Adipocyte (in vitro differentiated cells): ENCODE measurements at regions not wholly inside any gene's neighbourhood (a gene's known extent, or its start where the extent isn't known, plus 50 kb on each side); places are given as distances from the start of the nearest gene placed in this dataset.

ENCODE experiments used
- DNase-seq: peaks from one replicate; pipeline ENCODE4 v3.0.0-alpha.2; 2015; ENCODE audit warnings: low read depth
- H3K27me3 ChIP-seq: replicated peaks from 2 replicates; pipeline ENCODE4 v1.7.0; 2013; ENCODE audit warnings: mild to moderate bottlenecking, low read length, moderate library complexity; ENCODE audit not compliant: control insufficient read depth, insufficient read depth
- H3K36me3 ChIP-seq: 2 replicates; pipeline ENCODE4 v1.7.0; 2013; ENCODE audit warnings: low read length, mild to moderate bottlenecking, moderate library complexity; ENCODE audit not compliant: control insufficient read depth, insufficient read depth, severe bottlenecking
- H3K4me1 ChIP-seq: 2 replicates; pipeline ENCODE4 v1.7.0; 2013; ENCODE audit warnings: mild to moderate bottlenecking, low read length, moderate library complexity; ENCODE audit not compliant: control insufficient read depth, insufficient read depth
- H3K4me3 ChIP-seq: 2 replicates; pipeline ENCODE4 v1.7.0; 2013; ENCODE audit warnings: mild to moderate bottlenecking, low read length, moderate library complexity
- H3K9ac ChIP-seq: 2 replicates; pipeline ENCODE4 v1.7.0; 2013; ENCODE audit warnings: mild to moderate bottlenecking, low read length, moderate library complexity
- H3K9me3 ChIP-seq: 2 replicates; pipeline ENCODE4 v1.7.0; 2013; ENCODE audit warnings: mild to moderate bottlenecking, low read length, moderate library complexity; ENCODE audit not compliant: control insufficient read depth

- DNase-seq = no peak
- no peak overlapping the region for H3K9ac ChIP-seq
Observed at GRCh38 chr5:54927097-54927746, 58.2 kb downstream of the ESM1 start.

GRCh38 chr5:54924487-54924886, 60.9 kb downstream of the ESM1 start:
- peaks cover 29% of the 10 kb centered on the region for H3K9me3 ChIP-seq
- DNase-seq = no peak
- H3K4me1 ChIP-seq = no peaks in the 10 kb centered on the region
- no peak overlapping the region for H3K4me3 ChIP-seq
- no peak overlapping the region for H3K9ac ChIP-seq
- no peaks in the 10 kb centered on the region for H3K27me3 ChIP-seq
- H3K36me3 ChIP-seq = no peaks in the 10 kb centered on the region

More at GRCh38 chr5:54927097-54927746, 58.2 kb downstream of the ESM1 start:
- H3K27me3 ChIP-seq = peaks cover 18% of the 10 kb centered on the region
- no peaks in the 10 kb centered on the region for H3K36me3 ChIP-seq
- H3K4me1 ChIP-seq = no peaks in the 10 kb centered on the region
- no peak overlapping the region for H3K4me3 ChIP-seq
- H3K9me3 ChIP-seq = peaks cover 34% of the 10 kb centered on the region

GRCh38 chr5:54917323-54917722, 68.1 kb downstream of the ESM1 start:
- no peak for DNase-seq
- no peaks in the 10 kb centered on the region for H3K9me3 ChIP-seq
- H3K4me1 ChIP-seq = no peaks in the 10 kb centered on the region
- H3K36me3 ChIP-seq = no peaks in the 10 kb centered on the region
- H3K4me3 ChIP-seq = no peak overlapping the region
- no peak overlapping the region for H3K9ac ChIP-seq
- no peaks in the 10 kb centered on the region for H3K27me3 ChIP-seq

GRCh38 chr5:54915466-54916027, 69.8 kb downstream of the ESM1 start:
- Histone ChIP-seq H3K9ac (no peak overlapping the region), H3K36me3 (no peaks in the 10 kb centered on the region), H3K4me1 (peaks cover 6% of the 10 kb centered on the region), H3K4me3 (no peak overlapping the region), H3K9me3 (no peaks in the 10 kb centered on the region), H3K27me3 (no peaks in the 10 kb centered on the region)
- no peak for DNase-seq

- Histone ChIP-seq H3K9me3 (no peaks in the 10 kb centered on the region), H3K4me1 (peaks cover 15% of the 10 kb centered on the region), H3K9ac (no peak overlapping the region), H3K27me3 (no peaks in the 10 kb centered on the region), H3K4me3 (no peak overlapping the region), H3K36me3 (no peaks in the 10 kb centered on the region)
- DNase-seq = no peak
Observed at GRCh38 chr5:54912021-54912420, 73.4 kb downstream of the ESM1 start.

- Histone ChIP-seq H3K36me3 (no peaks in the 10 kb centered on the region), H3K4me3 (no peak overlapping the region), H3K4me1 (peaks cover 15% of the 10 kb centered on the region), H3K27me3 (no peaks in the 10 kb centered on the region), H3K9ac (no peak overlapping the region), H3K9me3 (no peaks in the 10 kb centered on the region)
- peak; percentile 81 for DNase-seq
Observed at GRCh38 chr5:54909911-54910870, 75.2 kb downstream of the ESM1 start.

GRCh38 chr5:54908774-54909525, 76.4 kb downstream of the ESM1 start:
- Histone ChIP-seq H3K9me3 (no peaks in the 10 kb centered on the region), H3K27me3 (no peaks in the 10 kb centered on the region), H3K4me3 (no peak overlapping the region), H3K4me1 (peaks cover 15% of the 10 kb centered on the region), H3K9ac (no peak overlapping the region), H3K36me3 (no peaks in the 10 kb centered on the region)
- DNase-seq = no peak

- Histone ChIP-seq H3K9ac (peak overlapping the region; percentile 33), H3K27me3 (no peaks in the 10 kb centered on the region), H3K36me3 (no peaks in the 10 kb centered on the region), H3K4me1 (peaks cover 38% of the 10 kb centered on the region), H3K4me3 (no peak overlapping the region), H3K9me3 (no peaks in the 10 kb centered on the region)
- DNase-seq = peak; percentile 92
Observed at GRCh38 chr5:54905942-54906537, 79.4 kb downstream of the ESM1 start.

GRCh38 chr5:54905246-54905795, 80.1 kb downstream of the ESM1 start:
- H3K36me3 ChIP-seq = no peaks in the 10 kb centered on the region
- no peaks in the 10 kb centered on the region for H3K9me3 ChIP-seq
- H3K9ac ChIP-seq = peak overlapping the region; percentile 33
- peaks cover 34% of the 10 kb centered on the region for H3K4me1 ChIP-seq
- no peak overlapping the region for H3K4me3 ChIP-seq
- no peaks in the 10 kb centered on the region for H3K27me3 ChIP-seq
- no peak for DNase-seq

GRCh38 chr5:54904425-54904824, 81.0 kb downstream of the ESM1 start:
- no peaks in the 10 kb centered on the region for H3K27me3 ChIP-seq
- H3K4me3 ChIP-seq = no peak overlapping the region
- peaks cover 32% of the 10 kb centered on the region for H3K4me1 ChIP-seq
- H3K9ac ChIP-seq = no peak overlapping the region
- H3K36me3 ChIP-seq = no peaks in the 10 kb centered on the region
- DNase-seq = peak; percentile 70
- no peaks in the 10 kb centered on the region for H3K9me3 ChIP-seq
